NCI-H187 treated with DMSO at 0.1 percent for 48 hours (cell line): ENCODE measurements at regions not wholly inside any gene's neighbourhood (a gene's known extent, or its start where the extent isn't known, plus 50 kb on each side); places are given as distances from the start of the nearest gene placed in this dataset.

ENCODE experiments used
- DNase-seq: peaks from one replicate; lab custom pipeline; 2025; lab: John Stamatoyannopoulos, UW

GRCh38 chr21:28826569-28826968 lies 166.1 kb downstream of the LTN1 start:
- DNase-seq, result no peak

GRCh38 chr21:28826021-28826420 lies 166.7 kb downstream of the LTN1 start:
- DNase-seq, result no peak

GRCh38 chr21:28823429-28823828 lies 169.2 kb downstream of the LTN1 start:
- DNase-seq, result no peak

- DNase-seq, result no peak
Observed at GRCh38 chr21:28822486-28823335, 170.0 kb downstream of the LTN1 start.

- no peak for DNase-seq
Observed at GRCh38 chr21:28822123-28822399, 170.6 kb downstream of the LTN1 start.

- DNase-seq, result no peak
Observed at GRCh38 chr21:28821276-28822122, 171.2 kb downstream of the LTN1 start.

- DNase-seq, result no peak
Observed at GRCh38 chr21:28818663-28819278, 173.9 kb downstream of the LTN1 start.

- no peak for DNase-seq
Observed at GRCh38 chr21:28817871-28818270, 174.8 kb downstream of the LTN1 start.

GRCh38 chr21:28811860-28812259 lies 180.8 kb downstream of the LTN1 start:
- no peak for DNase-seq

- no peak for DNase-seq
Observed at GRCh38 chr21:28810826-28811524, 181.7 kb downstream of the LTN1 start.

GRCh38 chr21:28805885-28806284 lies 186.8 kb downstream of the LTN1 start:
- no peak for DNase-seq

GRCh38 chr21:28804089-28804670 lies 188.5 kb downstream of the LTN1 start:
- no peak for DNase-seq

GRCh38 chr21:28801906-28802305 lies 190.8 kb downstream of the LTN1 start:
- DNase-seq, result no peak

- no peak for DNase-seq
Observed at GRCh38 chr21:28799926-28800325, 192.8 kb downstream of the LTN1 start.

GRCh38 chr21:28798798-28799197 lies 193.9 kb downstream of the LTN1 start:
- DNase-seq, result no peak

GRCh38 chr21:28795251-28795650 lies 197.4 kb downstream of the LTN1 start:
- no peak for DNase-seq

GRCh38 chr21:28794371-28794851 lies 198.3 kb downstream of the LTN1 start:
- no peak for DNase-seq

- DNase-seq, result no peak
Observed at GRCh38 chr21:28793043-28793442, 199.6 kb downstream of the LTN1 start.

- DNase-seq, result no peak
Observed at GRCh38 chr21:28791595-28792282, 200.9 kb downstream of the LTN1 start.

GRCh38 chr21:28790335-28790734 lies 202.3 kb downstream of the LTN1 start:
- no peak for DNase-seq

GRCh38 chr21:28789523-28789922 lies 203.2 kb downstream of the LTN1 start:
- DNase-seq, result no peak
